ENCODE measurements at regions not wholly inside any gene's neighbourhood (a gene's known extent, or its start where the extent isn't known, plus 50 kb on each side); places are given as distances from the start of the nearest gene placed in this dataset.

- H3K36me3 ChIP-seq = no peaks in the 10 kb centered on the region
- TF ChIP-seq, protein P1, sequence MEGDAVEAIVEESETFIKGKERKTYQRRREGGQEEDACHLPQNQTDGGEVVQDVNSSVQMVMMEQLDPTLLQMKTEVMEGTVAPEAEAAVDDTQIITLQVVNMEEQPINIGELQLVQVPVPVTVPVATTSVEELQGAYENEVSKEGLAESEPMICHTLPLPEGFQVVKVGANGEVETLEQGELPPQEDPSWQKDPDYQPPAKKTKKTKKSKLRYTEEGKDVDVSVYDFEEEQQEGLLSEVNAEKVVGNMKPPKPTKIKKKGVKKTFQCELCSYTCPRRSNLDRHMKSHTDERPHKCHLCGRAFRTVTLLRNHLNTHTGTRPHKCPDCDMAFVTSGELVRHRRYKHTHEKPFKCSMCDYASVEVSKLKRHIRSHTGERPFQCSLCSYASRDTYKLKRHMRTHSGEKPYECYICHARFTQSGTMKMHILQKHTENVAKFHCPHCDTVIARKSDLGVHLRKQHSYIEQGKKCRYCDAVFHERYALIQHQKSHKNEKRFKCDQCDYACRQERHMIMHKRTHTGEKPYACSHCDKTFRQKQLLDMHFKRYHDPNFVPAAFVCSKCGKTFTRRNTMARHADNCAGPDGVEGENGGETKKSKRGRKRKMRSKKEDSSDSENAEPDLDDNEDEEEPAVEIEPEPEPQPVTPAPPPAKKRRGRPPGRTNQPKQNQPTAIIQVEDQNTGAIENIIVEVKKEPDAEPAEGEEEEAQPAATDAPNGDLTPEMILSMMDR (IDR thresholded peaks at IDR 0.05) = no peak
- no peaks in the 10 kb centered on the region for H3K9me3 ChIP-seq
- no peak for DNase-seq
- no peaks in the 10 kb centered on the region for H3K4me1 ChIP-seq
- no peak for ATAC-seq
- intact Hi-C loops (cut with DNase I) = no loop called here
- no peaks in the 10 kb centered on the region for H3K27me3 ChIP-seq
- no peak overlapping the region for H3K27ac ChIP-seq
- H3K4me3 ChIP-seq = no peak overlapping the region
These were observed 136.8 kb downstream of the PCDH7 start for GRCh38 chr4:30856795-30857564.

DNA sequence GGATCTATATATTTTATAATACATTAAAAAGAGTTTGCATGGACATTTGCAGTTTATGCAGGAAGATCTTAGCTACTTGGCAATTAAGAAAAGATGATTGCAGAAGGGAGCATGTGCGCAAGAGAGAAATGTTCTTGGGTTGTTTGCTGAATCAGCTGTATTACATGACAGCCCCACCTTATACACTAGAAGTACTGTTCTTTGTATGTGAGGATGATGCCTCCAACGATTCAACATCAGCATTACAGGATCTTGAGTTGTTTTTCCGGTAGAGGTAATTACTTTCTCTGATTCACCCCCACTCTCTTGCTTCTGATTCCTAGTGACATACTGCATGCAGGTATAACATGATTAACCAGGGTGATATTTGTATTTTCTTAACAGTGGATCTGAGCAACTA is 140.8 kb downstream of the PCDH7 start:
- ATAC-seq (no peak), DNase-seq (no peak)
- Histone ChIP-seq H3K4me3 (no peak overlapping the region), H3K9me3 (no peaks in the 10 kb centered on the region), H3K27me3 (no peaks in the 10 kb centered on the region), H3K4me1 (no peaks in the 10 kb centered on the region), H3K27ac (no peak overlapping the region), H3K36me3 (no peaks in the 10 kb centered on the region)
- intact Hi-C loops (cut with DNase I) = no loop called here
- TF ChIP-seq, protein P1 (IDR thresholded peaks at IDR 0.05) = no peak

DNA sequence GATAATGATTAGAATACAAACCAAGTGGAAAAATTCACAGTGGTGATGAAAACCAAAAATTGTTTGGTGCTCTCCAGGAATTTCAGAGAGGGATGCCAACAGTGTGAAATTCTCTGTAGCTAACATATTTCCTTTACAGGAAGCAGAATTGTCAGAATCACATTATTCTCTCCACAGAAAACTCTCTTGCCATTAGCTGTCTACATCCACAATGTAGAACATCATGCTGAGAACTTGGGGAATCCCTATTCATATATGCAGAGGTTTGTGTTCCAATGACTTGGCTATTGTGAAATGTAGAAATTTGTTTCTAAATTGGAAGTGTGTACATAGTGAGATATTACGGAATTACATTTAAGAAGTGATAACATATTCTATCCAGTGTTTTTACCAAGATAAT is 142.0 kb downstream of the PCDH7 start:
- no peaks in the 10 kb centered on the region for H3K27me3 ChIP-seq
- H3K4me3 ChIP-seq = no peak overlapping the region
- H3K9me3 ChIP-seq = no peaks in the 10 kb centered on the region
- intact Hi-C loops (cut with DNase I) = no loop called here
- DNase-seq (no peak), ATAC-seq (no peak)
- TF ChIP-seq, protein P1 (IDR thresholded peaks at IDR 0.05) = no peak
- H3K27ac ChIP-seq = no peak overlapping the region
- no peaks in the 10 kb centered on the region for H3K4me1 ChIP-seq
- H3K36me3 ChIP-seq = no peaks in the 10 kb centered on the region

DNA sequence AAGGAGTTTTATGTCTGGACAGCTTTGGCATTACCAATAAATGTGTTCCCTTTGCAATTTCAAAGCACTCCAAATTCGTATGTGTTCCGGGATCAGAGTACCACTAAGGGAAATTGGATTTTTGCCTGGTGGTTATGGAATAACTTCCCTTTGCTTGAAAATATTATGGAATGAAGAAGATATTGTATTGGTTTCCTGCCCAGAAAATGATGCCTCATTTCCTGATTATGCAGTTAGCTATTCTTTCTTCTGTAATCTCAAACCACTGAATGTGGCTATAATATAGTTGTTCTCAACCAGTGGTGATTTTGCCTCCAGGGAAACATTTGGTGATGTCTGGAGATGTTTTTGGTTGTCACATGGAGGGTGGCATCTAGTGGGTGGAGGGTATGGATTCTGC is 142.9 kb downstream of the PCDH7 start:
- Histone ChIP-seq H3K27ac (no peak overlapping the region), H3K36me3 (no peaks in the 10 kb centered on the region), H3K27me3 (no peaks in the 10 kb centered on the region), H3K4me1 (no peaks in the 10 kb centered on the region), H3K9me3 (no peaks in the 10 kb centered on the region), H3K4me3 (no peak overlapping the region)
- no peak for DNase-seq
- ATAC-seq = no peak
- TF ChIP-seq, protein P1 (IDR thresholded peaks at IDR 0.05) = no peak
- intact Hi-C loops (cut with DNase I) = no loop called here

DNA sequence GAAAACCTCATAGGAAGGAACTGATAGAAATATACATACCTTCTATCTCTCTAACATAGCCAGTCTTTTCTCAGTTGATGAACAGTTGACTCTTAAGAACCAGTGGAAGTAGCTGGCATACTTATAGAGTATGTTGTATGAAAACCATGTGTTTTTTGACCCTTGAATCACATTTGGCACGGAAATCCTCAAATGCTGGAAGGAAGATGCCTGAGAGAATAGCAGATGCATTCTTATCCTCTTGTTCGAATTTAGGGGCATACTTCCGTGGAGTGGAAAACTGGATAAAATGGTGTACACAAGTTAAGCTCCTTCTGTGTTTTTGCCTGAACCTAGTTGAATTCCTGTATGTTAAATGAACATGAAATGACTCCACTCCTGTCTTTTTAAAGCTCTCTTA is 145.5 kb downstream of the PCDH7 start:
- intact Hi-C loops (cut with DNase I) = no loop called here
- DNase-seq (no peak), ATAC-seq (no peak)
- no peaks in the 10 kb centered on the region for H3K27me3 ChIP-seq
- TF ChIP-seq, protein P1 (IDR thresholded peaks at IDR 0.05) = no peak
- no peaks in the 10 kb centered on the region for H3K4me1 ChIP-seq
- H3K9me3 ChIP-seq = no peaks in the 10 kb centered on the region
- H3K27ac ChIP-seq = no peak overlapping the region
- H3K4me3 ChIP-seq = no peak overlapping the region
- no peaks in the 10 kb centered on the region for H3K36me3 ChIP-seq

DNA sequence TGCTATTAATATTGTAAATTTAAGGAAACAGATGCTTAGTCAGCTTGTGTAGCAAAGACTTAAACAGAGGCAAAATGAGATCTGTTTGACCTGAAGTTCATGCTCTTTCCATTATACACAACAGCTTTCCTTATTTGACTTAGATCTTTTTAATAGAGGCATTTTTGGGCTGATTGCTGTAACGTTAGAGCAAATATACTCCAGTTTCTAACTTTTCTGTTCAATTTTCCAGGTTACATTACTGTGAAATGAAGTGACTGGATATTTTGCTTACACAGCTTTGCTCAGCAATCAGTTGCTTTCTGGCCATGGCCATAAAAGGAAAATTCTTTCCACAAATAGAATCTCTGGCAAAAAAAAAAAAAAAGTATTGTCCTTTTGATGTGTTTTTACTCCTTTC is 146.2 kb downstream of the PCDH7 start:
- ATAC-seq = no peak
- intact Hi-C loops (cut with DNase I) = no loop called here

More for the DNA sequence above, 146.2 kb downstream of the PCDH7 start:
- no peaks in the 10 kb centered on the region for H3K36me3 ChIP-seq
- no peaks in the 10 kb centered on the region for H3K4me1 ChIP-seq
- TF ChIP-seq, protein P1 (IDR thresholded peaks at IDR 0.05) = no peak
- H3K27ac ChIP-seq = no peak overlapping the region
- H3K4me3 ChIP-seq = no peak overlapping the region
- DNase-seq = no peak
- H3K9me3 ChIP-seq = no peaks in the 10 kb centered on the region
- no peaks in the 10 kb centered on the region for H3K27me3 ChIP-seq
